ENCODE measurements at regions not wholly inside any gene's neighbourhood (a gene's known extent, or its start where the extent isn't known, plus 50 kb on each side); places are given as distances from the start of the nearest gene placed in this dataset.

GRCh38 chr15:66875588-66876420 is 173.8 kb downstream of the SMAD6 start:
- H2AFZ ChIP-seq (ENCODE audit: low read depth, low read length): peak overlapping the region; percentile 77
- BruUV-seq (replicated peaks): no TSS peak
- H3K27me3 ChIP-seq (ENCODE audit: control insufficient read depth in 2 of 2, insufficient read depth in 2 of 2, low read length in 2 of 2): peaks cover 0 to 13% of the 10 kb centered on the region in 2 experiments; a peak in 2 of 5 replicates
- in situ Hi-C loops (cut with MboI): no loop called here
- H3K9me1 ChIP-seq (ENCODE audit: control insufficient read depth, insufficient read depth, low read length): no peaks in the 10 kb centered on the region
- H3K79me2 ChIP-seq (ENCODE audit: control insufficient read depth, insufficient read depth, low read length): no peaks in the 10 kb centered on the region
- DNase-seq (ENCODE audit: extremely low read depth in 1 of 4, low spot score in 3 of 4) (no peak), FAIRE-seq (no peak), ATAC-seq (peak; percentile 13; the same call in 1 of the 3 replicates)
- H3K4me1 ChIP-seq (replicated peaks in 1 of 2; ENCODE audit: control insufficient read depth in 2 of 2, insufficient read depth in 2 of 2, low read length in 2 of 2): peaks cover 0 to 4% of the 10 kb centered on the region in 2 experiments; a peak in 2 of 5 replicates
- H3K4me3 ChIP-seq: no peak overlapping the region
- no peak overlapping the region for H3K4me2 ChIP-seq (ENCODE audit: insufficient read depth, low read length)
- no peaks in the 10 kb centered on the region for H3K36me3 ChIP-seq (ENCODE audit: control insufficient read depth, insufficient read depth, low read length)
- intact Hi-C loops (cut with micrococcal nuclease): no loop called here
- 42% methylated on average over 17 of the region's 17 CpGs for WGBS (ENCODE audit: insufficient coverage, low coverage, missing lambda C conversion rate)
- peak overlapping the region in 1 of 2 experiments; percentile 43; a peak in 1 of 4 replicates for H3K9ac ChIP-seq (ENCODE audit: insufficient read depth in 1 of 2, low read depth in 2 of 2, low read length in 2 of 2)
- no peaks in the 10 kb centered on the region for H3K9me3 ChIP-seq (replicated peaks; ENCODE audit: control insufficient read depth, insufficient read depth, low read depth, low read length)
- POLR2A ChIA-PET: interaction anchor here (0.6 to 1.1 kb wide), 3 partner anchors 8 to 1571 kb away, joined by 3 read pairs; partner anchors contain the start of gene RNU5B-1
- no peaks in the 10 kb centered on the region for H4K20me1 ChIP-seq (replicated peaks; ENCODE audit: control insufficient read depth, insufficient read depth, low read length)
- CTCF ChIA-PET (ENCODE audit: low intra/inter-chr PET ratio): no interaction called here
- no peak overlapping the region for H3K27ac ChIP-seq (ENCODE audit: extremely low read depth, low read depth, low read length)
- no peak for TF ChIP-seq MAX (CRISPR knock-in tag; IDR thresholded peaks at IDR 0.05)
- TF ChIP-seq PHB (CRISPR knock-in tag; IDR thresholded peaks at IDR 0.05): no peak
- no peak for TF ChIP-seq YBX1 (IDR thresholded peaks at IDR 0.05)
- TF ChIP-seq SRSF1 (IDR thresholded peaks at IDR 0.05; ENCODE audit: low read depth, low read length): no peak
- TF ChIP-seq HMG20A (CRISPR knock-in tag; conservative IDR thresholded peaks at IDR 0.05): no peak
- no peak for TF ChIP-seq PATZ1 (CRISPR knock-in tag; IDR thresholded peaks at IDR 0.05; ENCODE audit: borderline replicate concordance)
- no peak for TF ChIP-seq SIRT6 (IDR thresholded peaks at IDR 0.05; ENCODE audit: low read depth, low read length)
- no peak for TF ChIP-seq HOXB6 (CRISPR knock-in tag; IDR thresholded peaks at IDR 0.05; ENCODE audit: borderline replicate concordance)
- TF ChIP-seq FOXA1 (IDR thresholded peaks at IDR 0.05; ENCODE audit: borderline replicate concordance): no peak
- TF ChIP-seq ZNF77 (CRISPR knock-in tag; IDR thresholded peaks at IDR 0.05): no peak
- no peak for TF ChIP-seq ID3 (CRISPR knock-in tag; IDR thresholded peaks at IDR 0.05)
- TF ChIP-seq ID3 (tag; IDR thresholded peaks at IDR 0.05): no peak
- no peak for TF ChIP-seq NR0B1 (IDR thresholded peaks at IDR 0.05; ENCODE audit: partially characterized antibody)
- TF ChIP-seq TEAD1 (CRISPR knock-in tag; IDR thresholded peaks at IDR 0.05): no peak
- TF ChIP-seq KAT2B (IDR thresholded peaks at IDR 0.05; ENCODE audit: low read depth, low read length): no peak
- TF ChIP-seq ZNF133 (CRISPR knock-in tag; IDR thresholded peaks at IDR 0.05): no peak
- no peak for TF ChIP-seq CEBPB (tag; IDR thresholded peaks at IDR 0.05)
- TF ChIP-seq U2AF2 (optimal IDR thresholded peaks at IDR 0.05; ENCODE audit: low read depth, low read length): no peak
